DND-41 (cell line): ENCODE measurements at regions not wholly inside any gene's neighbourhood (a gene's known extent, or its start where the extent isn't known, plus 50 kb on each side); places are given as distances from the start of the nearest gene placed in this dataset.

ENCODE experiments used
- EZH2 ChIP-seq: IDR thresholded peaks from 3 replicates; pipeline ENCODE4 v1.6.1; 2012; ENCODE audit warnings: borderline replicate concordance, low read depth, mild to moderate bottlenecking, moderate library complexity, low read length, inconsistent platforms; ENCODE audit not compliant: severe bottlenecking
- TF ChIP-seq, protein P1 (sequence below): IDR thresholded peaks from 2 replicates; pipeline ENCODE4 v1.5.1; 2012; ENCODE audit warnings: borderline replicate concordance, low read length, moderate library complexity, mild to moderate bottlenecking; ENCODE audit not compliant: poor library complexity, severe bottlenecking; ENCODE audit errors: extremely low read depth

DNA sequence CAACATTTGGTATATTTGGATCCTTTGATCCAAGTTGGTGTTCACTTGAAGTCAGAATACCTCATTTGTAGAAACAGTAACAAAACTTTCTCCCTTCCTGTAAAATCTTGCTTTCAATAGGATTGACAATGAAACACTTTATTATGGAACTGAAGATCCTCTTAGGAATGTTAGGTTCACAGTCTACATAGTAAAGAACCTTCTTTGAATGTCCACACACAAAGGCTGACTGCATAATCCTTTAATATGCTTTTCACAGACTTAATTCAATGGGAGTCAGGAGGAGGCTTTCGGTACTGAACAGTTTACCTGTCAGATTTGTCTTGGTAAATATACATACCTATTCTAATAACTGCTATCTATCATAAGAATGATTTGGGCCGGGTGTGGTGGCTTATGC lies 188.5 kb downstream of the SPRY1 start:
- TF ChIP-seq, protein P1, sequence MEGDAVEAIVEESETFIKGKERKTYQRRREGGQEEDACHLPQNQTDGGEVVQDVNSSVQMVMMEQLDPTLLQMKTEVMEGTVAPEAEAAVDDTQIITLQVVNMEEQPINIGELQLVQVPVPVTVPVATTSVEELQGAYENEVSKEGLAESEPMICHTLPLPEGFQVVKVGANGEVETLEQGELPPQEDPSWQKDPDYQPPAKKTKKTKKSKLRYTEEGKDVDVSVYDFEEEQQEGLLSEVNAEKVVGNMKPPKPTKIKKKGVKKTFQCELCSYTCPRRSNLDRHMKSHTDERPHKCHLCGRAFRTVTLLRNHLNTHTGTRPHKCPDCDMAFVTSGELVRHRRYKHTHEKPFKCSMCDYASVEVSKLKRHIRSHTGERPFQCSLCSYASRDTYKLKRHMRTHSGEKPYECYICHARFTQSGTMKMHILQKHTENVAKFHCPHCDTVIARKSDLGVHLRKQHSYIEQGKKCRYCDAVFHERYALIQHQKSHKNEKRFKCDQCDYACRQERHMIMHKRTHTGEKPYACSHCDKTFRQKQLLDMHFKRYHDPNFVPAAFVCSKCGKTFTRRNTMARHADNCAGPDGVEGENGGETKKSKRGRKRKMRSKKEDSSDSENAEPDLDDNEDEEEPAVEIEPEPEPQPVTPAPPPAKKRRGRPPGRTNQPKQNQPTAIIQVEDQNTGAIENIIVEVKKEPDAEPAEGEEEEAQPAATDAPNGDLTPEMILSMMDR: no peak
- no peak for TF ChIP-seq EZH2
